SK-N-SH (cell line): ENCODE measurements at regions not wholly inside any gene's neighbourhood (a gene's known extent, or its start where the extent isn't known, plus 50 kb on each side); places are given as distances from the start of the nearest gene placed in this dataset.

Experiments
- CTCF ChIP-seq: fragments of 200-600 bp; sonication (generic); IDR thresholded peaks from 2 replicates; pipeline ENCODE4 v1.6.1; 2017; ENCODE audit warnings: antibody characterized with exemption, mild to moderate bottlenecking, moderate library complexity
- EP300 ChIP-seq, 2 experiments: IDR thresholded peaks; 2 replicates each; pipeline versions ENCODE4 v1.4.0 to v1.6.1; 2012; ENCODE audit warnings: borderline replicate concordance in 1 of 2, low read depth in 1 of 2, low read length in 1 of 2
- FOSL2 ChIP-seq: IDR thresholded peaks from 2 replicates; pipeline ENCODE4 v1.4.0; 2012; ENCODE audit warnings: low read depth, mild to moderate bottlenecking, moderate library complexity, borderline replicate concordance
- GABPA ChIP-seq: IDR thresholded peaks from 2 replicates; pipeline ENCODE4 v1.4.0; 2012; ENCODE audit warnings: low read depth, mild to moderate bottlenecking
- GATA2 ChIP-seq: sonication (generic); formaldehyde crosslinking; IDR thresholded peaks from 2 replicates; pipeline ENCODE4 v1.5.0; 2020; ENCODE audit warnings: mild to moderate bottlenecking, missing genetic modification reagents
- IRF3 ChIP-seq: fragments of 150-350 bp; IDR thresholded peaks from 2 replicates; pipeline ENCODE4 v1.6.1; 2016; ENCODE audit warnings: mild to moderate bottlenecking, low read depth, low read length
- JUND ChIP-seq: IDR thresholded peaks from 2 replicates; pipeline ENCODE4 v1.4.0; 2012
- MAX ChIP-seq: IDR thresholded peaks from 2 replicates; pipeline ENCODE4 v1.4.0; 2012; ENCODE audit warnings: low read depth
- MXI1 ChIP-seq: IDR thresholded peaks from 2 replicates; pipeline ENCODE4 v1.6.1; 2012; ENCODE audit warnings: mild to moderate bottlenecking, low read depth, low read length, improper control_type of control experiment
- POLR2AphosphoS5 ChIP-seq: IDR thresholded peaks from 2 replicates; pipeline ENCODE4 v1.6.1; 2012; ENCODE audit warnings: low read depth, low read length
- RCOR1 ChIP-seq: fragments of 150-350 bp; IDR thresholded peaks from 2 replicates; pipeline ENCODE4 v1.6.1; 2017; ENCODE audit warnings: antibody characterized with exemption, low read length
- REST ChIP-seq: IDR thresholded peaks from 2 replicates; pipeline ENCODE4 v1.6.1; 2012; ENCODE audit warnings: mild to moderate bottlenecking, low read depth, low read length, moderate library complexity
- YY1 ChIP-seq: IDR thresholded peaks from 2 replicates; pipeline ENCODE4 v1.4.0; 2012; ENCODE audit warnings: low read depth, mild to moderate bottlenecking

GRCh38 chr2:175342085-175342484 lies 160.6 kb upstream of the ATP5MC3 start:
- TF ChIP-seq IRF3 (no peak), REST (no peak), CTCF (no peak), EP300 (IDR thresholded peaks at IDR 0.05; ENCODE audit: borderline replicate concordance in 1 of 2, low read depth in 1 of 2, low read length in 1 of 2) (no peak), JUND (no peak), POLR2AphosphoS5 (no peak), MAX (no peak), RCOR1 (no peak), FOSL2 (no peak), MXI1 (no peak), GABPA (no peak), GATA2 (CRISPR knock-in tag) (no peak), YY1 (no peak)
